GM19452 (cell line): ENCODE measurements at regions not wholly inside any gene's neighbourhood (a gene's known extent, or its start where the extent isn't known, plus 50 kb on each side); places are given as distances from the start of the nearest gene placed in this dataset.
"Not testable (repeated sequence)": the region's sequence is repeated elsewhere in the genome, so short reads cannot be mapped to it uniquely, and the experiment has no call there.

ENCODE experiments used
- ATAC-seq: cut with Tn5 transposase; IDR thresholded peaks from one replicate; pipeline ENCODE4 v1.9.1; 2021; ENCODE audit not compliant: unreplicated experiment

DNA sequence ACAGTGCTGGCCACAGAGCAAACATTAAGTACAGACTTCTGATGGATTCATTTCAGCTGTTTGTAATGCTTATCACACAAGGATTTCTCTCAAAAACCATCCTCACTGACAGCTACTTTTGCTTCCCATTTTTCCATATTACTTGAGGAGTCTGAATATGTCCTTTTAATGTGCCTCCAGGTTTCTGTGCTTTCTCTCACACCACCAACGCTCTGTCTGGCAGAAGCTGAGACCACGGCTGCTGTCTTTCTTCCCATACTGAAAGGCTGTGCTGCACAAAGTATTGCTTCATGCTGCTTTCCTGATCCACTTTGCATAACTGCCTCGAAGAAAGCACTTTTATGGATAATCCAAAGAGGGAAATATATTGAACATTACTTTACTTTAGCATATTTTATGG, 312.1 kb upstream of the ZEB2 start:
- no peak for ATAC-seq

DNA sequence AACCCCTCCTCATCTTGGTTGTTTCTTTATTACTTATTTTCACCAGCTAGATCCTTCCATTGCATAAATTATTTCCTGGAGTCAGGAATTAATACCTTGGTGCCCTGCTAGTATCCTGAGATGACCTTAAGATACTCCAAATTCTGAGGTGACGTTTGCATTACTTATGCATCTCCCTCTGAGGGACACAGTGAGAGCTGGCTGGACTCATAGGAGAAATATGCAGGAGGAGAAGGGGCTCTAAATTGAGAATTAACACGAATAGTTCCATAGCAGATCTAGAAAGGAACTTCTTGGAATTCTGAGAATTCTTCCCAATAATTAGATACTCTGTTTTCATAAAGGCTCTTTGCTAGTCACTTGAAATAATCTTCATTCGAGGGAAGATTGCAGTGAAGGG, 310.6 kb upstream of the ZEB2 start:
- ATAC-seq, result no peak

DNA sequence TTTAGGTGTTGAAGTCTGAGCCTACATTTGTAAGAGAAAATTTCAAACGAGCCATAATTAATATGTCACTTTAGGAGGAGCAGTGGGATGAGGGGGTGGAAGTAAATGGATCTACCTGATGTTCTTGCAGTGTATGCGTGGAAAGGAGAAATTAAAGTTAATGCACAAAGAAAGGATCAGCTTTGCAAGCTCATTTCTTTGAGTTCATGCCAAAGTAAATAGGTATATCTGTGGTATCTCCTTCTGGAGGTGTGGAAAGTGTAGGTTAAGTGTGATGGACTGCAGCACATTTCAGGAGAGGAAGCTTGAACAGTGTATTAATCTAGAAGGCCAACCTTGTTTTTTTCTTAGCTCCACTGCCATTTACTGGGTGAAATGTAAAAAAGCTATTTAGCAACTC, 307.5 kb upstream of the ZEB2 start:
- ATAC-seq, result no peak

DNA sequence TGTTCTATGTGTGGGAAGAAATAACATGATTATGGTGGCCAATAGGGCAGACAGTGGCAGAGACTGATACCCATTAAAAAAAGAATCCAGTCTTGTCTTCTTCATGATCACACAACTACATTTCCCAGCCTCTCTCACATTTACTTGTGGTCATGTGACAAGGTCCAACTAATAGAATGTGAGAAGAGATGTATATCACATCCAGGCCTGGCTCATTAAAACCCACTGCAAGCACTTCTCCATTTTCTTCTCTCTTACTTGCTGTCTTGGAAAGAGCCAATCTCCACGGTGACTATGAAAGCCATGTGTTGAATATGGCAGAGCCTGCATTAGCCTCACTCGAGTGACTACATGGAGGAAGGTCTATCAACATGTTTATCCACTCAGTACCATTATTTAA, 306.2 kb upstream of the ZEB2 start:
- ATAC-seq, result no peak

DNA sequence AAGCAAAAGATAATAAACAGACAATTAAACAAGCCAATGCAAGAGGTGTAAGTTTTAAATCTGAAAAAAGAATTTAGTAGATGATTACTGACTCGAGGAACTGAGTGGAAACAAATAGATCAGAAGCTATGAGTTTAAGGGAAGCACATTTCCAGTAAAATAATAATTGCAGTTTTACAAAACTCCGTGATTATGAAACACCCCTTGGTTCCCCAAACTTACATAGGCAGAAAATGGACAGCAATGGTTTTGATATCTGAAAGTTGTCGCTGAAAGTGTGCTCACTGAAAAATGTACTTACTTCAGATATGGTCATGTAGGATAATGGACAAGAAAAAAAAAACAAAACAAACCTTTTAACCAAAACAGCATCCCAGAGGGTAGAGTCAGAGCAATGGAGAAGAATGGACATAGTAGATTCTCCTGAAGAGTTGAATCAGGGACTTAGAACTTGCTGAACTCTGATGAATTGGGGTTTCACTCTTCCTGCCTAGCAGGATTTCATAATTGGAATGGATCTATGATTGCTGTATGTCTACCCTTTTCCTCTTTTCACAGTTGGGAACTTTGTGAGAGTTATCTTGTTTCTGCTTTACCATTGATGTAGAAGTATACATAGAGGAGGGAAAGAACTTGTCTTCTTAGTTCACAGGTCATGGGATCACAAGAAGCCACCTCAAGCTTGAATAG, 305.6 kb upstream of the ZEB2 start:
- no peak for ATAC-seq

DNA sequence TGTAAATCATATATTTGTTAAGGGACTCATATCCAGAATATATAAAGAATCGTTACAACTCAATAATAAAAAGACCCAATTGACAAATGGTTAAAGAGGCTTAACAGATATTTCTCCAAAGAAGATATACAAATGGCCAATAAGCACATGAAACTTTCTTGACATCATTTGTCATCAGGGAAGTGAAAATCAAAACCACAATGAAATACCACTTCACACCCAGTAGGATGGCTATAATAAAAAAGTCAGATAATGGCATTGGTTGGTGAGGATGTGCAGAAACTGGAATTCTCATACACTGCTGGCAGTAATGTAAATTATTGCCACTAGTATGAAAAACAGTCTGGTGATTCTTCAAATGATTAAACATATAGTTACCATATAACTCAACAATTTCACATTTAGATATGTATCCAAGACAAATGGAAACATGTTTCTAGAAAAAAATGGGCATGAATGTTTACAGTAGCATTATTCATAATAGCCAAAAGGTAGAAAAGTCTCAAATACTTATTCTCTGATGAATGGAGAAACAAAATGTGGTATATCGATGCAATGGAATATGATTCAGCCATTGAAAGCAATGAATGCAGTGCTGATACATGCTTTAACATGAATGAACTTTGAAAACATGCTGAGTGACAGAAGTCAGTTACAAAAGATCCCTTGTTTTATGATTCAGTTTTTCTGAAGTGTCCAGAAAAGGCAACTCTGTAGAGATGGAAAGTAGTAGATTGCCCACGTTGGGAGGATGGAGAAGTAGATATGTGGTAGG, 304.6 kb upstream of the ZEB2 start:
- ATAC-seq, result no peak

DNA sequence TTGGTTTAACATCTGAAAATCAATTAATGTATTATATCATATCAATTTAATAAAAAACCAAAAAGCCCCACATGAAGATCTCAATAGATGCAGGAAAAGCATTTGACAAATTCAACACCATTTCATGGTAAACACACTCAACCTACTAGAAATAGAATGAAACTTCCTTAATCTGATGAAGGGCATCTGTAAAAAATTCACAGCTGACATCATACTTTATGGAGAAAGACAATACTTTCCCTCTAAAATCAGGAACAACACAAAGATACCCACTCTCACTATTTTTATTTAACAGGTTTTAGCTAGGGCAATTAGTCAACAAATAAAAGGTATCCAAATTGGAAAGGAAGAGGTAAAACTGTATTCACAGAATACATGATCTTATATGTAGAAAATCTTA, 303.0 kb upstream of the ZEB2 start:
- ATAC-seq, result no peak

DNA sequence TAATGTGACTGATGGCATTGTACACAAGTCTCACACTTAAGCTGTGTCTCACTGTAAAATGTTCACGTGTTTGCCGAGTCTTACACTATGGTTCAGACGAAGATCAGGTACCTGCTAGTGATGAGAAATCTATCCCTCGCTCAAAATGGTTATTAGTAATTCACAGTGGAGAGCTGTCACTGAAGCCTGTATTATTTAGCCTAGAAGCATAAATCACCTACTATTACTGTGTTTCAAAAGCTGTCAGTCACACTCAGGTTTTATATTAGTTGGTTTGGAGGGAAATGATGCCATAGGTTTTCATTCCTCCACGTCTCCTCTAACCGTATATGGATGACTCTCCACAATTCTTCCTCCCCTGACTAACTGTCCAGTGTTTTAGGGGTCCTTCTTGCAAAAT, 292.4 kb upstream of the ZEB2 start:
- no peak for ATAC-seq

DNA sequence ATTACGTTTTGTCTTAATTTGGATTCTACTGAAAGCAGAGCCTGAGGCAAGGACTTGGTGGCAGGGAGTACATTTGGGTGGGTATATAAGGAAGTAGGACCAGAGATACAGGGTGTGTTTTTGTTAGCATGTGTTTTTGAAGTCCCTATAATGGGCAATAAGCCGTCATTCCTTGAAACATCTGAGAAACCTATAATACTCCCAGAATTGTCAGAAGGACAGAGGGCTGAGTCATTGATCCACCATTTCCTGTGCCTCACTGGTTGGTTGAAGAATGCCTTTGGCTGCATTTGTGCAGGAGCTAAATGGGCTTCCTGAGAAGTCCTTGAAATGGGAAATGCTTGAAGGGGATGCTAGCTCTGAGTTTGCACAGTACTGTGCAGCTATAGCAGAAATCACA, 281.8 kb upstream of the ZEB2 start:
- no peak for ATAC-seq

DNA sequence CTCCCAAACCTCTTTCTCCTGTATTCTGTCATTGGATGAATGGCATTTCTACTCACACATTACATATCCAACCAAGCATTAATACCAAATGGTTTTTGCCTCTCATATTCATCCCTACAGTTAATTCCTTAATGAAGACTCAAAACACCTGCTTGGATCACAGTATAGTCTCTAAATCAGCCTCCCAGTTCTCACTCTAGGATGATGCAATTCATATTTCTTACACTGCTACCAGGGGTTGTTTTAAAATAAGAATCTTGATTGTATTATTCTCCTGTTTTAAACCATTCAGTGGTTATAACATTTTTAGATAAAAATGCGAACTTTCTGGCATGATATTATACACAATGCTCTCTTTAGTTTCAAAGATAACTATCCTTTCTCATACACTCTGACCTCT, 281.4 kb upstream of the ZEB2 start:
- ATAC-seq, result no peak

DNA sequence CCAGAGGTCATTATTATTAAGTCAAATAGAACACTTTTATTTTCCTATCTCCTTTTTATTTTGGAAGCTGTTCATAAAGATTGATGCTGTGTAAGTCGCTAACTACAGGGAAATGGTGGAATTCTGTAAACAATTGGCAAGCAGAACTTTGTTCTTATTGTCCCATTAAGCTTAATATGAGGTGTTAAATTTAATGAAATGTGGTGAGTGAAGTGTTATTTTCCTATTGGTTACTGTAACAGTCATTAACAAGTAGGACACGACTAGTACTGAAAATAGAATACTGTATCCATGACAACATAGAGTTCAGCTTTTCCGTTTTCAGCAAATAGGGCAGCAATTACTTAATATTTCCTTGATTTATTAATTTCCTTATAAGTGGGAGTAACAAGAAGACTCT, 279.1 kb upstream of the ZEB2 start:
- ATAC-seq, result no peak

DNA sequence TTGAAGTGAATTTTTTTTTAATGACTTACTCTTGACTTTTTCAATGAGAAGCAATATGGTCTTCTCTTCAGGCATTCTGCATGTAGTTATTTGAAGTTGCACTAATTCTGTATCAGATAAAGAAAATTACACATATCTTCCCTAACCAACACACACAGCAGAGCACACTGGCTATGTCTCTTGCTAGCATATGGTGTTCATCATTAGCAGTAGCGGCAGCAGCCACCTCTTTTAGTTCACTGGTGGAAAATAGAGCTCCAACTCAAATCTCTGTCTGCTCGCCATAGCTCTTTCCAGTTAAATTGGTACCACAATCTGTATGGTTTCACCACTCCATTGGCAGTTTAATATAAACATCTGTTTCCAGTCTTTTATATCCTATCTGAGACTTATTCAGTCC, 278.1 kb upstream of the ZEB2 start:
- ATAC-seq, result no peak

DNA sequence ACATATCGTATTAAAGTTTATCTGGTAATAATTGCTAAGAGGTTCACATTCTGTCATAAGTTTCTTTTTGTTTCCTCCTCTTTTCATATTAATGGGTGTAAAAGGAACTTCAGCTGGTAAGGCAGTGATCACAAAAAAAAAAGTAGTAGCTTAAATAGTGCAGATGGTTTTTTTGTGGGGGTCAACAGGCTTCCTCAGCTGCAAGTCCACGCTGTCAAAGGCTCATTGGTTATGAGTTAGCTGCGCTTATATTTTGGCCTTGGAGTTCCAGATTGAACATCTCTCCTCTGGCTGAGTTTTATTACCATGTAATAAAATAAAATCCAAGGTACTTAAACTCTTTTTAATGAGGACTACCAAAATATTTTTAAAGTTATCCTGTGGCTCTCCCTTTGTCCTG, 277.0 kb upstream of the ZEB2 start:
- no peak for ATAC-seq

DNA sequence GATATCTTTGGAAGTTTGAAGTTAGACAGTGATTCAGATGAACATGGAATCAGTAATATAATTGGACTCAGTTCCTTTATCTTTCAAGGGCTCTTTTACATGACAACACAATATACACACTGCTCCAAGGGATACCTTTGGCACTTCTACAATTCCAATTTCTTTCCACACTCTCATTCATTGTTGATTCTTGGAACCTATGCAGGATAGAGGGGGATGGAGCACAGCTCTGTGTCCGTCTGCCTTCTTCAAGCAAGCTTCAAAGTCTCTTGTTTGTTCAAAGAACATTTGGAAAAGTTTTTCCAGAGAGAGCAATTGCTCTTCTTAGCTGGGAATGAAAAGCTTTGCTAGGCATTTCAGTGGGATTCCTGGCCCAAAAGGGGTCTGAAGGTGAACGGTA, 276.2 kb upstream of the ZEB2 start:
- no peak for ATAC-seq

DNA sequence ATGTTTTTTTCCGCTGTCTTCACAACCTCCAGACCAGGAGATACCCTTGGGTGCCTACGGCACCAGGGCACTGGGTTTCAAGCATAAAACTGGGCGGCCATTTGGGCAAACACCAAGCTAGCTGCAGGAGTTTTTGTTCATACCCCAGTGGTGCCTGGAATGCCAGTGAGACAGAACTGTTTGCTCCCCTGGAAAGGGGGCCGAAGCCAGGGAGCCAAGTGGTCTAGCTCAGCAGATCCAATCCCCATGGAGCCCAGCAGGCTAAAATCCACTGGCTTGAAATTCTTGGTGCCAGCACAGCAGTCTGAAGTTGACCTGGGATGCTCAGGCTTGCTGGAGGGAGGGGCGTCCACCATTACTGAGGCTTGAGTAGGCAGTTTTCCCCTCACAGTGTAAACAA, 265.3 kb upstream of the ZEB2 start:
- no peak for ATAC-seq

DNA sequence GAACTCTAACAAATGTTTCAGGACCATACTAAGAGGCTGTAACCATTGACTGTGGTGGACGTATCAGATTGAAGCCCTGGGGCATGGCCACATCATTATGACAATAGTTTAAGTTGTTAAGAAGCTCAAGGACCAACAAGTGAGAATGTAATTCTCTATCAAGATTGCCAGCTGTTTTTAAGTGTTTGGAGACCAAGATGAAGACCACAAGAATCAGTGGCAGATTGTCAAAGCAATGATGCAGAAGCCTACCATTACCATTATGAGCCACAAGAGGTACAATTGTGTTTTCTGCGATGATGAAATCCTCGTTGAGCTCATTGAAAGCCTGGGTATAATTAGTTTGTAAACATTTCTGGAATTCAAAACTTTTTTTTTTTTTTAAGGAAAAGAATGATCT, 261.1 kb upstream of the ZEB2 start:
- ATAC-seq, result no peak

DNA sequence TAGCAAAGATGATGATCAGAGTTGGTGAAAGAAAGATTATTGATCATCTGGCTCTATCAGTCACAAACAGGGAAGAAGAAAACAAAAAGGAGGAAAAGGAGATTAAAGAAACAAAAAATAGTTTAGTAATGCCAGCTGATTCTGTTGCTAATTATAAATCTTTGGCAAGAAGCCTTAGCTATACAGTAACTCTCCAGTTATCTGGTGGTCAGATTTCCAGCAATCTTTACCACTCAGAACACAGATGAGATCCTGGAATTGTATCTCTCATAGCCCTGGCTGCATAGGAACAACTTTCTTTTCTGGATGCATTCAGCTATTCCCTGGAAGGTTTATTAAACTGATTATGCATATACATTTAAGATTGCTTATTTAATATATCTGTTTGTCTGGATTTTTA, 256.8 kb upstream of the ZEB2 start:
- no peak for ATAC-seq

DNA sequence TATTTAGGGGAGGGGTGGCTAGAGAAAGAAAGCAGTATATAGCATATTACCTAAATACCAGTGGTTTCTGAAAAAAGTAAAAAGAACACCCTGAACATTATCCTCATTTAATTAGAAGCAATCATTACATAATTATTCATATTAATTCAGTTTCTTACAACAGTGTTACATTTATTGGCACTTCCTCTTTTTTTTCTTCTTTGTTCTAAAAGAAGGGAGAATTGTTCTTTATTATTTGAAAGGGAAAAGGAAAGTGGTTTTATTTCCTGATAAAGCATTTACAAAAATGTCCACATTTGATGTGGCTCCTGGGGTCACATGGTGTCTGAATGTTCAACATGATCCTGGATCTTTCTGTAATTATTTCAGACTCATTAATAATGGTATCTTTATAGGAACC, 254.9 kb upstream of the ZEB2 start:
- ATAC-seq, result no peak

DNA sequence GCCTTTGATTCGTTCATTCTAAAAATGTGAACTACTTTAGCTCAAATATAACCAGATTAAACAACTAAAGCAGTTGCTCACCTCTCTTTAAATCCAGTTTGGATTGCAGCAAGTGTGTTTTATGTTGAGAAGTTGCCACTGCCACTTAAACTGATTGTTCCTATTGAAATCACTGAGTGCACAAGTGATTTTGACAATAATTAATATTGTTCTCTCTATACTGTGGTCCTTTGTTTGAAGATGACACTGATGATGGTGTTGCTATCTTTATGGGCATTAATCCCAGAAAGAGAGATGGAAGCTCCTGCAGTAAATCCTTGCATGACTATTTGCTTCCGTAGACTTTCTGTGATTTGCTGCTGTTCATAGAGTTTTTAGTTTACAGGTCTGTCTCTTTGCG, 251.4 kb upstream of the ZEB2 start:
- ATAC-seq, result no peak

DNA sequence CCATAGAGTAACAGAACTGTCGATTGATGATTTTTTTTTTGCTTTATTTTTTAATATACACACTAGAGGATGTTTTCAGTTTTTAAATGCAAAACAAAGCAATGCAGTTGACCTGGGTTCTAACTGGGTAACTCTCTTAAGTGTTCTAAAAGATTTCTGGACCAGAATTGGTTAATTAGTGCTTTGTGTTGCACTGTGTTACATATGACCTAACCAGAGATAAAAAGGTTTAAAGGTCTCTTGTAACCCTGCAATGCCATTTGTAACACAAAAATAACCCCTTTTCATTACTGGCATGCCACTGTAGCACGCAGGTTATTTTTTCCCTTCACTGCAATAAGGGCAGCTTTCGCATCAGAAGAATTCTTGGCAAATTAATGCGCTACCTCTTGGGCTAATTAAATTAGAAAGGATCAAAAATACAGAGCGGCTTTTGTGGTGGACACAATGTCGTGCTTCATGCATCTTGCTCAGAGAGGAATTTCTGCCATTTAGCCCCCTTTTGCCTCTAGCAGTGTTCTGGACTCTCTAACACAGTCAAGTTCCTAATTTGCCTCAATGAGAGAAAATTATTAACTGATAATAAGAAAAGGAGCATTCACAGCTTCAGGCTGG, 250.8 kb upstream of the ZEB2 start:
- ATAC-seq, result no peak

DNA sequence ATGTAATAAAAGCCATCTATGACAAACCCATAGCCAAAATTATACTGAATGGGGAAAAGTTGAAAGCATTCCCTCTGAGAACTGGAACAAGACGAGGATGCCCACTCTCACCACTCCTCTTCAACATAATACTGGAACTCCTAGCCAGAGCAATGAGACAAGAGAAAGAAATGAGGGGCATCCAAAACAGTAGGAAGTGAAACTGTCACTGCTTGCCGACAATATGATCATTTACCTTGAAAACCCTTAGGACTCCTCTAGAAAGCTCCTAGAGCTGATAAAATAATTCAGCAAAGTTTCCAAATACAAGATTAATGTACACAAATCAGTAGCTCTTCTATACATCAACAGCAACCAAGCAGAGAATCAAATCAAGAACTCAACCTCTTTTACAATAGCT, 241.0 kb upstream of the ZEB2 start:
- not testable (repeated sequence) for ATAC-seq

DNA sequence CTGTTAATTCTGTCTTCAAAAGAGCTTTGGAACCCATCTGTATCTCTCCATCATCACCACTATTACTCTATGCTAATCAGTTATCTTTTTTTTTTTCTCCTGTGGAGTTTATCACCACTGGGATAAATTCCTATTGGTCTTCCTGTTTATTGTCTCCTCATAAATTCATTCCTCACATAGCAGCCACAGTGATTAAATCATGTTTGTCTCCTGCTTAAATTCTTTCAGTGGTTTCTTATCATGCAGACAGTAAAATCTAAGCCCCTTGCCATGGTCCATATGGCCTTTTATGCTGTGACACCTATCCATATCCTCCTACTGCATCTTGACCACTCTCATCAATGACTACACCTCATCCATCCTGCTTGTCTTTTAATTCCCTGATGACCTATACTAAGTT, 239.8 kb upstream of the ZEB2 start:
- ATAC-seq, result no peak
